Uterus (tissue), 3 donors: ENCODE measurements at regions not wholly inside any gene's neighbourhood (a gene's known extent, or its start where the extent isn't known, plus 50 kb on each side); places are given as distances from the start of the nearest gene placed in this dataset.

Experiments used
- DNase-seq, 2 donors: peaks; one replicate each; pipeline ENCODE4 v3.0.0-alpha.2; 2019 to 2020
- H3K27ac ChIP-seq, 2 donors: fragments of 200-600 bp; sonication (generic); 1 replicate in 1 of 2; 2 replicates in 1 of 2; pipeline ENCODE4 v1.5.1; 2016 to 2018
- H3K27me3 ChIP-seq, 2 donors: fragments of 200-600 bp; sonication (generic); one replicate each; pipeline ENCODE4 v1.5.1; 2018 to 2019; ENCODE audit warnings: control low read depth in 1 of 2
- H3K36me3 ChIP-seq, 2 donors: fragments of 200-600 bp; sonication (generic); one replicate each; pipeline ENCODE4 v1.5.1; 2019; ENCODE audit warnings: control low read depth in 1 of 2
- H3K4me1 ChIP-seq, 2 donors: fragments of 200-600 bp; sonication (generic); one replicate each; pipeline ENCODE4 v1.5.1; 2018 to 2019; ENCODE audit warnings: control low read depth in 1 of 2
- H3K4me3 ChIP-seq, 2 donors: fragments of 200-600 bp; sonication (generic); 1 replicate in 1 of 2; 2 replicates in 1 of 2; pipeline ENCODE4 v1.5.1; 2018 to 2019; ENCODE audit warnings: mild to moderate bottlenecking in 1 of 2
- H3K9me3 ChIP-seq, 2 donors: fragments of 200-600 bp; sonication (generic); one replicate each; pipeline ENCODE4 v1.5.1; 2019; ENCODE audit warnings: control low read depth in 1 of 2
- POLR2A ChIP-seq, 2 donors: fragments of 450-650 bp; IDR thresholded peaks; one replicate each; pipeline ENCODE4 v1.6.1; 2016; ENCODE audit warnings: antibody characterized with exemption in 2 of 2, mild to moderate bottlenecking in 1 of 2, moderate library complexity in 1 of 2
- intact Hi-C: fragments of 100-400 bp; cut with DNase I; formaldehyde crosslinking; loops from one replicate; pipeline ENCODE4 v1.15.1; 2023; ENCODE audit warnings: low total_unique reads
- TF ChIP-seq, protein P1 (sequence below), 4 experiments: fragments of 200-600 bp in 2 of 4; fragments of 450-650 bp in 2 of 4; sonication (generic) in 2 of 4; IDR thresholded peaks; one replicate each; pipeline ENCODE4 v1.5.1; 2016 to 2019; ENCODE audit warnings: antibody characterized with exemption in 4 of 4, mild to moderate bottlenecking in 2 of 4, moderate library complexity in 1 of 4
- donor health status: DM: yes; HTN: yes; CAD: no.

DNA sequence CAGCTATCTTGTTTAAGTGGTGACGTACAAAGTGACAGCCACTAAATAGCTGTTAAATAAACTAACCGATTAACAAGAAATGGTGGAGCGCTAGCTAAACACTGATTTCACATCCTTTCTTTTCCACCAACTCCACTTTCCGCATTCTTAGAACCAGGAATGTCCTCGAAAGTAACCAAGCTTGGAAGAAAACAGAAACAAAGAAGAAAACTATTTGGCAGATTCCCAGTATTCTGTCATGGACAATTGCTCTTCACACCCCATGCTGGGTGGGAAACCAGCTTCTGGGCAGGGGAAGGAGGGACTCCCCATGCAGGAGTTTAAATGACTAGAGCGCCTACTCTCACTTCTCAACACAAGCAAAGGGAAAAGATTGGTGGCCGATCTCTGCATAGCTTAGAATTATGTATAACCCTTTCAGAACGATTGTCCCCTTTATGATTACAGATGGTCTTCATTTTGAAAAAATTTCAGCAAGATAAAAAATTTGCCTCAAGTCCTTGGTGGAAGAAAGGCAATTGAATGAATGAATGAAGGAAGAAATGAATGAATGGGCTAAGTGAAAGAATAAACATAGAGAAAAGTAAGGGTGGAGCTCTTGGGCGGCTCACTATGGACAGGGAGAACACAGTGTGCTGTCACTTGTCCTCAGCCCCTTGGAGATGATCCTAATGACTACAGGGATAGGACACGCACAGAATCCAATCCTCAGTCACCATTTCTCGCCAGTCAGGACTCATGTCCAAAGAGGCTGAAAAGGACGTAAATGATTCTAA, 148.7 kb upstream of the NEDD9 start:
- Histone ChIP-seq H3K36me3 (no peaks in the 10 kb centered on the region), H3K4me1 (no peaks in the 10 kb centered on the region), H3K27me3 (no peaks in the 10 kb centered on the region), H3K27ac (no peak overlapping the region), H3K4me3 (no peak overlapping the region), H3K9me3 (no peaks in the 10 kb centered on the region)
- intact Hi-C loops, result no loop called here
- no peak for DNase-seq
- TF ChIP-seq, protein P1, sequence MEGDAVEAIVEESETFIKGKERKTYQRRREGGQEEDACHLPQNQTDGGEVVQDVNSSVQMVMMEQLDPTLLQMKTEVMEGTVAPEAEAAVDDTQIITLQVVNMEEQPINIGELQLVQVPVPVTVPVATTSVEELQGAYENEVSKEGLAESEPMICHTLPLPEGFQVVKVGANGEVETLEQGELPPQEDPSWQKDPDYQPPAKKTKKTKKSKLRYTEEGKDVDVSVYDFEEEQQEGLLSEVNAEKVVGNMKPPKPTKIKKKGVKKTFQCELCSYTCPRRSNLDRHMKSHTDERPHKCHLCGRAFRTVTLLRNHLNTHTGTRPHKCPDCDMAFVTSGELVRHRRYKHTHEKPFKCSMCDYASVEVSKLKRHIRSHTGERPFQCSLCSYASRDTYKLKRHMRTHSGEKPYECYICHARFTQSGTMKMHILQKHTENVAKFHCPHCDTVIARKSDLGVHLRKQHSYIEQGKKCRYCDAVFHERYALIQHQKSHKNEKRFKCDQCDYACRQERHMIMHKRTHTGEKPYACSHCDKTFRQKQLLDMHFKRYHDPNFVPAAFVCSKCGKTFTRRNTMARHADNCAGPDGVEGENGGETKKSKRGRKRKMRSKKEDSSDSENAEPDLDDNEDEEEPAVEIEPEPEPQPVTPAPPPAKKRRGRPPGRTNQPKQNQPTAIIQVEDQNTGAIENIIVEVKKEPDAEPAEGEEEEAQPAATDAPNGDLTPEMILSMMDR (IDR thresholded peaks at IDR 0.05), result no peak
- no peak for TF ChIP-seq POLR2A (IDR thresholded peaks at IDR 0.05)

GRCh38 chr6:11380549-11380948, 148.1 kb upstream of the NEDD9 start:
- no peak overlapping the region for H3K4me3 ChIP-seq
- no peaks in the 10 kb centered on the region for H3K4me1 ChIP-seq
- TF ChIP-seq, protein P1 (IDR thresholded peaks at IDR 0.05), result no peak
- no peak for TF ChIP-seq POLR2A (IDR thresholded peaks at IDR 0.05)
- no peak for DNase-seq
- no peaks in the 10 kb centered on the region for H3K9me3 ChIP-seq
- H3K27me3 ChIP-seq, result no peaks in the 10 kb centered on the region
- intact Hi-C loops, result no loop called here
- no peaks in the 10 kb centered on the region for H3K36me3 ChIP-seq
- no peak overlapping the region for H3K27ac ChIP-seq

GRCh38 chr6:11379805-11380204, 147.3 kb upstream of the NEDD9 start:
- intact Hi-C loops, result no loop called here
- no peaks in the 10 kb centered on the region for H3K27me3 ChIP-seq
- H3K9me3 ChIP-seq, result no peaks in the 10 kb centered on the region
- H3K4me3 ChIP-seq, result no peak overlapping the region
- DNase-seq, result no peak
- H3K27ac ChIP-seq, result no peak overlapping the region
- no peak for TF ChIP-seq POLR2A (IDR thresholded peaks at IDR 0.05)
- TF ChIP-seq, protein P1 (IDR thresholded peaks at IDR 0.05), result no peak
- no peaks in the 10 kb centered on the region for H3K4me1 ChIP-seq
- no peaks in the 10 kb centered on the region for H3K36me3 ChIP-seq

- no peak for TF ChIP-seq POLR2A (IDR thresholded peaks at IDR 0.05)
- TF ChIP-seq, protein P1 (IDR thresholded peaks at IDR 0.05), result no peak
- no peak overlapping the region for H3K27ac ChIP-seq
- H3K36me3 ChIP-seq, result no peaks in the 10 kb centered on the region
- no peak for DNase-seq
- no peak overlapping the region for H3K4me3 ChIP-seq
- no peaks in the 10 kb centered on the region for H3K9me3 ChIP-seq
- H3K4me1 ChIP-seq, result no peaks in the 10 kb centered on the region
- H3K27me3 ChIP-seq, result no peaks in the 10 kb centered on the region
- intact Hi-C loops, result no loop called here
Measured at GRCh38 chr6:11378639-11379038, 146.2 kb upstream of the NEDD9 start.

GRCh38 chr6:11374036-11375010, 141.9 kb upstream of the NEDD9 start:
- no peak for DNase-seq
- H3K27ac ChIP-seq, result no peak overlapping the region

More at GRCh38 chr6:11374036-11375010, 141.9 kb upstream of the NEDD9 start:
- Histone ChIP-seq H3K4me1 (no peaks in the 10 kb centered on the region), H3K9me3 (no peaks in the 10 kb centered on the region), H3K27me3 (no peaks in the 10 kb centered on the region), H3K36me3 (no peaks in the 10 kb centered on the region), H3K4me3 (no peak overlapping the region)
- TF ChIP-seq POLR2A (IDR thresholded peaks at IDR 0.05), result no peak
- TF ChIP-seq, protein P1 (IDR thresholded peaks at IDR 0.05), result no peak
- intact Hi-C loops, result no loop called here
